HUES64 (cell line): ENCODE measurements at regions not wholly inside any gene's neighbourhood (a gene's known extent, or its start where the extent isn't known, plus 50 kb on each side); places are given as distances from the start of the nearest gene placed in this dataset.
"Not testable (repeated sequence)": the region's sequence is repeated elsewhere in the genome, so short reads cannot be mapped to it uniquely, and the experiment has no call there.

ENCODE experiments used
- H3K27ac ChIP-seq: 2 replicates; pipeline ENCODE4 v1.7.0; 2013; ENCODE audit warnings: low read depth, low read length, inconsistent platforms
- H3K27me3 ChIP-seq: 2 replicates; pipeline ENCODE4 v1.6.1; 2013; ENCODE audit warnings: mild to moderate bottlenecking, low read length; ENCODE audit not compliant: insufficient read depth
- H3K36me3 ChIP-seq: 2 replicates; pipeline ENCODE4 v1.6.1; 2013; ENCODE audit warnings: mild to moderate bottlenecking, low read length; ENCODE audit not compliant: insufficient read depth
- H3K4me1 ChIP-seq: 2 replicates; pipeline ENCODE4 v1.6.1; 2013; ENCODE audit warnings: mild to moderate bottlenecking, low read length, moderate library complexity; ENCODE audit not compliant: insufficient read depth
- H3K4me3 ChIP-seq: 2 replicates; pipeline ENCODE4 v1.5.1; 2013; ENCODE audit warnings: mild to moderate bottlenecking, low read length, moderate library complexity
- H3K9ac ChIP-seq: 2 replicates; pipeline ENCODE4 v1.6.1; 2013; ENCODE audit warnings: mild to moderate bottlenecking, low read depth, low read length
- H3K9me3 ChIP-seq: 2 replicates; pipeline ENCODE4 v1.6.1; 2013; ENCODE audit warnings: low read depth, low read length; ENCODE audit not compliant: insufficient read depth
- WGBS: fragments of 150-250, 120-280 bp; methylation state at CpG from one replicate; pipeline ENCODE4 v1.1.7; 2013; ENCODE audit warnings: missing lambda C conversion rate; 5-methylcytosine and 5-hydroxymethylcytosine counted together

DNA sequence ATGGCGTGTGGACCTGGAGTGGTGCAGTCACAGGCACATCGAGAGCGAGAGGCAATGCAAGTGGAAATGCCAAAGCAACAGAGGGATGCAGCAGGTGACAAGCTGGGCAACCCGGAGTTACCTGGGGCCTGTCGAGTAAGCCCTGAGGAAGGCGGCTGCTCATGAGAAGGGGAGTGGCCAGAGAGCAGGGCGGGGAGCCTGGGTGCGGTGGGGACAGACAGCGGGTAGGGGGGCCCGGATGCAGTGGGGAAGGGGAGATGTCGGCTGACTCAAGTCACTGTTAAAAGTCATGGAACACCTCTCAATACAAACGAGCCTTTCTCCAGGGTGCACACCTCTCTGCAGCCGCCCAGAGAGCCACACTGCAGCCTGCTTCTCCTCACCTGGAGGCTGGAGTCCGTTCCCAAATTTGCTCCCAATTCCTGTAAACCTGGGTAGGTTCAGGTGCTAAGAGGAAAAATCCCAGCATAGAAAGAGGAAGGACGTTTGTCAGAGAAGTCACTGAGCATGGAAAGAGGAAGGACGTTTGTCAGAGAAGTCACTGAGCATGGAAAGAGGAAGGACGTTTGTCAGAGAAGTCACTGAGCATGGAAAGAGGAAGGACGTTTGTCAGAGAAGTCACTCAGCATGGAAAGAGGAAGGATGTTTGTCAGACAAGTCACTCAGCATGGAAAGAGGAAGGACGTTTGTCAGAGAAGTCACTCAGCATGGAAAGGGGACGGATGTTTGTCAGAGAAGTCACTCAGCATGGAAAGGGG lies 71.7 kb upstream of the TWIST2 start:
- H3K9me3 ChIP-seq, result no peaks in the 10 kb centered on the region
- 75% methylated on average over 19 of the region's 20 CpGs for WGBS
- no peaks in the 10 kb centered on the region for H3K36me3 ChIP-seq
- H3K9ac ChIP-seq, result no peak overlapping the region
- H3K4me1 ChIP-seq, result no peaks in the 10 kb centered on the region
- no peak overlapping the region for H3K27ac ChIP-seq
- no peak overlapping the region for H3K4me3 ChIP-seq
- H3K27me3 ChIP-seq, result peaks cover 9% of the 10 kb centered on the region; the same call in 1 of the 2 replicates

- not testable (repeated sequence) for H3K4me1 ChIP-seq, H3K27ac ChIP-seq, H3K4me3 ChIP-seq, H3K9me3 ChIP-seq, H3K9ac ChIP-seq, H3K36me3 ChIP-seq, H3K27me3 ChIP-seq
- 58% methylated on average over 8 of the region's 8 CpGs for WGBS
Observed at GRCh38 chr2:238776761-238777046, 71.2 kb upstream of the TWIST2 start.

DNA sequence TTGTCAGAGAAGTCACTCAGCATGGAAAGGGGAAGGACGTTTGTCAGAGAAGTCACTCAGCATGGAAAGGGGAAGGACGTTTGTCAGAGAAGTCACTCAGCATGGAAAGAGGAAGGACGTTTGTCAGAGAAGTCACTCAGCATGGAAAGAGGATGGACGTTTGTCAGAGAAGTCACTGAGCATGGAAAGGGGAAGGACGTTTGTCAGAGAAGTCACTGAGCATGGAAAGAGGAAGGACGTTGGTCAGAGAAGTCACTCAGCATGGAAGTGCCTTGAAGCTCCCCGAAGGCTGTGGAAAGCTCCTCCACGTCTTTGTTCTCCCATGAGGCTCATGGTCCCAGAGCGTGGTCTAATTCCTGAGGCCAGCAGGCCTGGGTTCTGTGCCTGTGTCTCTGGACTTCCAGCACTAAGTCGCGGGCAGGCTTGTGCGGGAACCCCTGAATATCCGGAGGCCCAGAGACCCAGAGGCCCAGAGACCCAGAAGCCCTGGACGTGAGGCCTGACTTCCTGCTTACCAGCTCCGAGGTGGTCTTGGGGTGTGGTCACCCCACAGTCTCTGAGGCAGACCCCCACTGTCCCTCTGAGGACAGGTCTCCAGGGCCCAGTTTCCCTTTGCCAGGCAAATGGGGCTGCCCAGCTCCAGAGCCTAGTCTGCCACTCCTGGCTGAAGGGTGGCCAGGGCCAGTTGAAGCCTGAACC lies 70.4 kb upstream of the TWIST2 start:
- H3K36me3 ChIP-seq, result no peaks in the 10 kb centered on the region
- no peak overlapping the region for H3K4me3 ChIP-seq
- no peaks in the 10 kb centered on the region for H3K9me3 ChIP-seq
- H3K27ac ChIP-seq, result no peak overlapping the region
- 79% methylated on average over 13 of the region's 15 CpGs for WGBS
- H3K27me3 ChIP-seq, result no peaks in the 10 kb centered on the region
- H3K9ac ChIP-seq, result no peak overlapping the region
- H3K4me1 ChIP-seq, result no peaks in the 10 kb centered on the region

DNA sequence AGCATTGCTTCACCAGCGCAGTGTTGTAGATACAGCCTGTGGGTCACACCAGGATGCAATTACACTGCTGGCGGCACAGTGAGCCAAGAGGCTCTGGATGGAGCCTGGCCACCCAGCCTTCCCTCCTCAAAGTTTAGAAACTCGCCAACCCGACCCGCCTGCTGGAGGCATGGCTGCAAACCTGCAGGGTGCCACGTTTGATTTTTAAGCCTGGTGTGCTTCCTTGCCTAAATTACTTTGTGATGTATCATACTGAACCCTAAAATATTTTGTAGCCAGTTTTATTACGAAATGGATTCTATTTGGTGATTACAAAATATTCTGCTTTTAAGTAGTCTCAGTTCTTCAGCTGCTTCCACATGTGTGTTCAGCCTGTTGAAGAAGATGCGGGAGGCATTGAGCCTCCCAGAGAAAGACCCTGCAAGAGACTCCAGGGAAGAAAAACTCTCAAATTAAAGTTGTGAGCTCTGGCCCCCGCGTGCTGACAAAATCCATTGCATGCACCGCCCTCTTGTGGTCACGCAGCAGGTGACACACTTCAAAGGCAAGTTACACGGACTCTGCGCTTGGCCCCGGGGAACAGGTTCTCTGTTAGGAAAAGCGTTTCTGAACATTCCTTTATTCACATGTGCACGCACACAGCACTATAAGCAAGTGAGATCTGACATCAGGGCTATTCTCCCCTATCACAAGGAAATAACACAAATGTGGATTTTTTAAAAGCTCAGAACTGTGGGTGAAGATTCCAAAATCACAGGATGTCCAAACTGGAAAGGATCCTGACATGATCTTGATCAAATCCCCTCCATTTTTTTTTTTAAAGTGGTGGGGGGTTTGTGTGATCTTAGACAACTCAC lies 63.0 kb upstream of the TWIST2 start:
- 42% methylated on average over 17 of the region's 17 CpGs for WGBS
- Histone ChIP-seq H3K4me3 (no peak overlapping the region), H3K9me3 (no peaks in the 10 kb centered on the region), H3K9ac (no peak overlapping the region), H3K4me1 (peaks cover 10% of the 10 kb centered on the region; the same call in 1 of the 2 replicates), H3K27me3 (no peaks in the 10 kb centered on the region), H3K36me3 (no peaks in the 10 kb centered on the region), H3K27ac (no peak overlapping the region)

- Histone ChIP-seq H3K9me3 (no peaks in the 10 kb centered on the region), H3K9ac (no peak overlapping the region), H3K4me1 (peaks cover 10% of the 10 kb centered on the region; the same call in 1 of the 2 replicates), H3K27me3 (no peaks in the 10 kb centered on the region), H3K4me3 (no peak overlapping the region), H3K36me3 (no peaks in the 10 kb centered on the region), H3K27ac (no peak overlapping the region)
- WGBS, result 92% methylated on average over 9 of the region's 9 CpGs
Observed at GRCh38 chr2:238785528-238785860, 62.4 kb upstream of the TWIST2 start.

DNA sequence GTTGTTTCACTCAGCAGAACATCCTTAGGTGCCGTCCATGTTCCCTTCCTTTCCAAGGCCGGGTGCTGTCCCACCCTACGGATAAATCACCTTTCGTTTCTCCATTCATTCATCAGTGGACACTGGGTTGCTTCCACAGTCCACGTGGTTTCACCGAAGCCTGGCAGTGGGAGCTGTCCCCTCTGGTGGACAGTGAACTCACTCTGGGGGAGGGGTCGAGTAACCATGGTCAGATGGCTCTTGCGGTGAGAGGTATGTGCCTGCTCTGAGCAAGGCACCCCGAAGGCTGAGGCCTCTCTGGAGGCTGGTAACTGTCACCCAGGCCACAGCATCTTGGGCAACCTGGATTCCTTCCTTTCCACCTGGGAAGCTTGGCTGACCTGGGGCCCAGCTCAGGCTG lies 61.5 kb upstream of the TWIST2 start:
- Histone ChIP-seq H3K9me3 (no peaks in the 10 kb centered on the region), H3K36me3 (no peaks in the 10 kb centered on the region), H3K9ac (no peak overlapping the region), H3K4me1 (peaks cover 10% of the 10 kb centered on the region; the same call in 1 of the 2 replicates), H3K27ac (no peak overlapping the region), H3K27me3 (no peaks in the 10 kb centered on the region), H3K4me3 (no peak overlapping the region)
- 97% methylated on average over 9 of the region's 9 CpGs for WGBS

GRCh38 chr2:238786792-238787490 lies 60.9 kb upstream of the TWIST2 start:
- Histone ChIP-seq H3K36me3 (no peaks in the 10 kb centered on the region), H3K27ac (no peak overlapping the region), H3K4me1 (peaks cover 10% of the 10 kb centered on the region; the same call in 1 of the 2 replicates), H3K4me3 (no peak overlapping the region), H3K9me3 (no peaks in the 10 kb centered on the region), H3K27me3 (no peaks in the 10 kb centered on the region), H3K9ac (no peak overlapping the region)
- 96% methylated on average over 27 of the region's 29 CpGs for WGBS

DNA sequence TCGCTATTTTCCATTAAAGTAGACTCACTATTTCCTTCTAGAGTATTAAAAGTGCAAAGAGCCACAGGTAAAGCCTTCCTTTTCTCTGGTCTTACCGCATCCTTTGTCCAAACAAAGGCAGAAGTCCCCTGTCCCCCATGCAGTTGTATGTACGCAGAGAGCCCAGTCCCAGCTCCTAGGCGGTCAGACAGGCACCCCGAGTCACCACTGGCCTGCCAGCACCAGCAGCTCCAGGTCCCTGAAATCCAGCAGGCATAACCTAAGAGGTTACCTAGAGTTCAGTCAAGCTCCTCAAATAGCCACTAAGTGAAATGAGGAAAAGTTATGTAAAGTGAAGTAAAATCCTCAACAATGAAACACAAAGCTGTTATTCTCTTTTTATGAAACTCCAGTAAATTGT lies 60.4 kb upstream of the TWIST2 start:
- peaks cover 10% of the 10 kb centered on the region; the same call in 1 of the 2 replicates for H3K4me1 ChIP-seq
- no peaks in the 10 kb centered on the region for H3K36me3 ChIP-seq
- no peaks in the 10 kb centered on the region for H3K27me3 ChIP-seq
- no peak overlapping the region for H3K4me3 ChIP-seq
- 94% methylated on average over 5 of the region's 5 CpGs for WGBS
- H3K27ac ChIP-seq, result no peak overlapping the region
- no peaks in the 10 kb centered on the region for H3K9me3 ChIP-seq
- H3K9ac ChIP-seq, result no peak overlapping the region

DNA sequence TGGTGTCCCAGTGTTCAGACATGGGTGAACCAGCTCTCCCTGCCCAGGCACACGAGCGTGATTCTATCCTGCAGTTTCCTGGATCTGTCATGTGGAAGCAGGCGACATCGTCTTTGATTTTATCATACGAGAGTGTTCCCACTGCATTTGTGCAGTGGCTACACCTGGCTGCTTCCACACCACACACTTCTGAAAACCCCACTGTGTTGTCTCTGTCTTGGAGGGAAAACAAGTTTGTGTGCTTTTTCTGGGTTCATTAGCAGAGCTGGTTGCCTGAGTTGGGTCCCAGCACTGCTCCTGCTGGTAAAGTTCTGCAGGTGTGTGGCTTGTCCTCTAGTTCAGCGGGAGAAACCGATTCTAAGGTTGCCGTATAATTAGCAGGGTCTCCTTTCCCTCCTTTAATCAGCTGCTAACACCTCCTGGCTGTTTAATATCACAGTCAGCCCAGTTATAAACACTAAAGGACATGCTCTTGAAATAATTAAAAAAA lies 58.5 kb upstream of the TWIST2 start:
- no peaks in the 10 kb centered on the region for H3K36me3 ChIP-seq
- H3K9ac ChIP-seq, result no peak overlapping the region
- 92% methylated on average over 8 of the region's 8 CpGs for WGBS
- no peaks in the 10 kb centered on the region for H3K27me3 ChIP-seq
- peaks cover 3% of the 10 kb centered on the region; the same call in 1 of the 2 replicates for H3K4me1 ChIP-seq
- no peaks in the 10 kb centered on the region for H3K9me3 ChIP-seq
- H3K27ac ChIP-seq, result no peak overlapping the region
- H3K4me3 ChIP-seq, result no peak overlapping the region

DNA sequence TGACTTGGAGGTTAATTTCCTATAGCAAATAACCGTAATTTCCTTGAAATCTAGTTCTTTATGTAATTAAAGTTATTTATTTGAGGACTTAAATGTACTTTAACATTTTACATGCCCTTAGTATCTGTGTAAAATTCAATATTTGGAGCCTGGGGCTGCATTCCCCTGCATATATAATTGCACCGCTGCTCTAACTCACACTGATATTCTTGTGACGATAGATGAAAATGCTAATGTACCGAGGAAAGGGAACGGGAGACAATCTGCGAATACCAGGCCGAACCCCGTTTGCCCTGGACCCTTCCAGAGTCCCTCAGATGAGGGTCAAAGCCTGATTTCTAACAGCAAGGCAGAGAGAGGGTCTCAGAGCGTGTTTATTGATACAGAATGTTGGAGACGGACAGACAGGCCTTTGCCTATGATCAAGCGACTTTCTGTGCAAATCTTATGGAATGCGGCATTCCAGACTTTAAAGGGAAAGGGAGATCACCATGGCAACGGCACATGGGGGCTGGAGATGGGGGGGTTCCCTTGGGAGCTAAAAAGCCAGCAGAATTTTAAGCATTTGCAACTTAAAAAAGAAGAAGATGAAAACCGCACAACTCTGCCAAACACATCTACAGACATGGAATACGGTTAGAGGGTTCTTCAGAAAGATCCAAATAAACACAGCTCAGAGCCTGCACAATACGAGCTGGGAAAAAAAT lies 57.6 kb upstream of the TWIST2 start:
- Histone ChIP-seq H3K27ac (no peak overlapping the region), H3K36me3 (no peaks in the 10 kb centered on the region), H3K4me1 (no peaks in the 10 kb centered on the region), H3K9me3 (no peaks in the 10 kb centered on the region), H3K9ac (no peak overlapping the region), H3K27me3 (no peaks in the 10 kb centered on the region), H3K4me3 (no peak overlapping the region)
- 93% methylated on average over 15 of the region's 16 CpGs for WGBS
